ENCODE measurements at regions not wholly inside any gene's neighbourhood (a gene's known extent, or its start where the extent isn't known, plus 50 kb on each side); places are given as distances from the start of the nearest gene placed in this dataset.

DNA sequence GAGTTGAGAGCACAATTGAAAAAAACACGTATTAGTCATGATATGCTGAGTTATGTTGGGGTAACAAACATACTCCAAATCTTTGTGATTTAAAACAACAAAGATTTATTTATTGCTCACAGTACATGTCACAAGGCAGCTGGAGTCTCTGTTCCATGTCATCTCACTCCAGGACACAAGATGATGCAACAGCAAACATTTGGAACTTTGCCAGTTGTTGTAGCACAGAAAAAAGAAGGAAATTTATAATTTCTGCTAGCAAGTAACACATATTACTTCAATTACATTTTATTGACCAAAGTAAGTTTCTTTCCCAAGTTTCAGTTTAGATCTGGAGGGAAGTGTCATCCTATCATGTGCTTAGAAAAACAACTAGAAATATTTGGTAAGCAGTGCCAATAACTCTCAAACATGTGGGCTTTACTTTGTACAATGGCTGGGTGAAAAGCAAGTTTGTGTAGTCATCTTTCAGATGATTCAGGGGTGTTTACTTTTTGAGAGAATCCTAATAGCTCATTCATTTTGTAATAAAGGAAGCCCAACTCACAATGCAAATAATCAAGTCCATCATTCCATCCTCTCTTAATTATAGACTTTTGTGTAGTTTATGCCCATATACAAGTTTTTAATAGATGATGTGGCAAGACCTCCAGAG, 452.3 kb downstream of the ZIC3 start:
- ATAC-seq (no peak), FAIRE-seq (peak; percentile 88)
- 29 to 35% methylated on average over 1 of the region's 1 CpG for WGBS, 2 donors

DNA sequence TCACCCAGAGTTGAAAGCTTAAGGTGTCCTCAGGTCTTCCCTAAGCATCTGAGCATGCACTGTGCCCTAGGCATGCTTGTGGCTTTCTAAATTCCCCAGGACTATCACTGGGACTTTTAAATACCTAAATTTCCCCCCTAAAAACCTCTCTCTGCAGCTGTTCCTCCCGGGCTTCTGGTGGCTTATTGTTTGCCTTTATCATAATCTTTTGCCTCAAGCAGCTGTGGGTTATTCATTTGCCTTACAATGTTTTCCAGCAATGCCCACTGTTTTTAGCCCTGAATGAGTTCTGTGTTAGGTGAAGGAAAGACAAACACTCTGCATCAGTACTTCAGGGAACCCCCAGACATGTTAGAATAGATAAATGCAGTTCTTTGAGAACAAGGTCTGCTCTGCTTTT, 455.0 kb downstream of the ZIC3 start:
- intact Hi-C loops (cut with DNase I), result no loop called here
- 3 to 6% methylated on average over 1 of the region's 1 CpG for WGBS, 2 donors
- no peak overlapping the region for H3K27ac ChIP-seq
- no peaks in the 10 kb centered on the region for H3K36me3 ChIP-seq
- H3K4me3 ChIP-seq, result no peak overlapping the region
- H3K27me3 ChIP-seq, result peaks cover 0 to 20% (median 0%) of the 10 kb centered on the region in 4 donors
- FAIRE-seq (no peak), DNase-seq (no peak), ATAC-seq (no peak)
- H3K9me3 ChIP-seq, result no peaks in the 10 kb centered on the region
- TF ChIP-seq, protein P1, sequence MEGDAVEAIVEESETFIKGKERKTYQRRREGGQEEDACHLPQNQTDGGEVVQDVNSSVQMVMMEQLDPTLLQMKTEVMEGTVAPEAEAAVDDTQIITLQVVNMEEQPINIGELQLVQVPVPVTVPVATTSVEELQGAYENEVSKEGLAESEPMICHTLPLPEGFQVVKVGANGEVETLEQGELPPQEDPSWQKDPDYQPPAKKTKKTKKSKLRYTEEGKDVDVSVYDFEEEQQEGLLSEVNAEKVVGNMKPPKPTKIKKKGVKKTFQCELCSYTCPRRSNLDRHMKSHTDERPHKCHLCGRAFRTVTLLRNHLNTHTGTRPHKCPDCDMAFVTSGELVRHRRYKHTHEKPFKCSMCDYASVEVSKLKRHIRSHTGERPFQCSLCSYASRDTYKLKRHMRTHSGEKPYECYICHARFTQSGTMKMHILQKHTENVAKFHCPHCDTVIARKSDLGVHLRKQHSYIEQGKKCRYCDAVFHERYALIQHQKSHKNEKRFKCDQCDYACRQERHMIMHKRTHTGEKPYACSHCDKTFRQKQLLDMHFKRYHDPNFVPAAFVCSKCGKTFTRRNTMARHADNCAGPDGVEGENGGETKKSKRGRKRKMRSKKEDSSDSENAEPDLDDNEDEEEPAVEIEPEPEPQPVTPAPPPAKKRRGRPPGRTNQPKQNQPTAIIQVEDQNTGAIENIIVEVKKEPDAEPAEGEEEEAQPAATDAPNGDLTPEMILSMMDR (IDR thresholded peaks at IDR 0.05), result no peak
- H3K4me1 ChIP-seq, result no peaks in the 10 kb centered on the region

More for the DNA sequence above, 452.3 kb downstream of the ZIC3 start:
- intact Hi-C loops (cut with DNase I), result no loop called here
- H3K27me3 ChIP-seq, result peaks cover 0 to 15% (median 0%) of the 10 kb centered on the region in 4 donors
- TF ChIP-seq, protein P1 (IDR thresholded peaks at IDR 0.05), result no peak
- H3K4me3 ChIP-seq, result no peak overlapping the region
- H3K36me3 ChIP-seq, result no peaks in the 10 kb centered on the region
- no peak for DNase-seq
- no peaks in the 10 kb centered on the region for H3K4me1 ChIP-seq
- H3K9me3 ChIP-seq, result no peaks in the 10 kb centered on the region
- H3K27ac ChIP-seq, result no peak overlapping the region

DNA sequence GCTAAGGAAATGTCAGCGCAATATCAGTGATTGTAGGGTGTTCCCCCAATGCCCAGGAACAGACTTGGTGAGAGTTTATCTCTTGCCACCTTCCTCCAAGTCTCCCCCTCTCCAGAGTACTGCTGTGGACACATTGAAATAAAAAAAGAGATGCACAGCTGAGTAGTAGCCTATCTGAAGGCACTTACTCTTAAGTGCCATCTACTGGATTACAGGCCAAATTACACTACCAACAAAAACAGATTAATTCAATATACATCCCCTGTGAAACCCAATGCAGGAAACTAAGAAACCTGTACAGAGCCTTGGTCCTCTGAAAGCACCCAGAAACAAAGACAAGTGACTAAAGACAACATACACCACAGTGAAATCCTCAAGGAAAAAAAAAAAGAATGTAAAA, 460.3 kb downstream of the ZIC3 start:
- Histone ChIP-seq H3K4me1 (no peaks in the 10 kb centered on the region), H3K9me3 (no peaks in the 10 kb centered on the region), H3K36me3 (no peaks in the 10 kb centered on the region), H3K27me3 (peaks cover 0 to 24% (median 0%) of the 10 kb centered on the region in 4 donors), H3K4me3 (no peak overlapping the region), H3K27ac (no peak overlapping the region)
- ATAC-seq (peak in 3 of 4 donors; percentile 47 to 62 (median 58)), DNase-seq (no peak), FAIRE-seq (no peak)
- 73 to 81% methylated on average over 1 of the region's 1 CpG for WGBS, 2 donors
- TF ChIP-seq, protein P1 (IDR thresholded peaks at IDR 0.05), result peak; percentile 10 to 40 (median 31)
- intact Hi-C loops (cut with DNase I), result no loop called here

DNA sequence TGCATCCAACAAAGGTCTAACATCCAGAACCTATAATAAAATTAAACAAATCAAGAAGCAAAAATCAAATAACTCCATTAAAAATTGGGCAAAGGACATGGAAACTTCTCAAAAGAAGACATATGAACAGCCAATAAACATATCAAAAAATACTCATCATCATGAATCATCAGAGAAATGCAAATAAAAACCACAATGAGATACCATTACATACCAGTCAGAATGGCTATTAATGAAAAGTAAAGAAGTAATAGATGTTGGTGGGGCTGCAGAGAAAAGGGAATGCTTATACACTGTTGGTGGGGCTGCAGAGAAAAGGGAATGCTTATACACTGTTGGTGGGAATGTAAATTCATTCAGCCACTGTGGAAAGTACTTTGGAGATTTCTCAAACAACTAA, 465.8 kb downstream of the ZIC3 start:
- TF ChIP-seq, protein P1 (IDR thresholded peaks at IDR 0.05), result no peak
- intact Hi-C loops (cut with DNase I), result no loop called here
- ATAC-seq, result no peak
- no peak for DNase-seq
- H3K36me3 ChIP-seq, result no peaks in the 10 kb centered on the region
- H3K4me1 ChIP-seq, result no peaks in the 10 kb centered on the region
- peaks cover 0 to 10% (median 0%) of the 10 kb centered on the region in 4 donors for H3K27me3 ChIP-seq
- H3K27ac ChIP-seq, result no peak overlapping the region
- no peaks in the 10 kb centered on the region for H3K9me3 ChIP-seq
- H3K4me3 ChIP-seq, result no peak overlapping the region
- no peak for FAIRE-seq

DNA sequence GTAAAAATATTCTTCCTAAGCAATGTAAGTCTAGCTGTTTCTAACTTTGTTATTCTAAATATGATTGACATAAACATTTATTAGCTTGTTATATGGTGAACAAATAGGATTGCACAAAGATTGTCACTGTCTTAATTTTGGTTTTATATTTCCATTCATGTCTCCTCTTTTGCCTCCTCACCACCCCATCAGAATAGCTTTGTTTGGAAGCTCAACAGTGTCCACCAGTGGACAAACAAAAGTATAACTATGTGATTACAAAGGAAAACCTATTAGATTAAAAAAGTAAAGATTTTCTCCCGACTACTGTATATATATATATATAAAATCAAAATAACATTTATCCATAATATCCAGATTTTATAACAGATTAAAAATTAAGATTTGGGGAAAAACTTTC, 468.2 kb downstream of the ZIC3 start:
- FAIRE-seq (peak; percentile 54), ATAC-seq (no peak), DNase-seq (no peak)
- Histone ChIP-seq H3K4me3 (no peak overlapping the region), H3K36me3 (no peaks in the 10 kb centered on the region), H3K4me1 (no peaks in the 10 kb centered on the region), H3K27ac (no peak overlapping the region), H3K9me3 (no peaks in the 10 kb centered on the region), H3K27me3 (no peaks in the 10 kb centered on the region)
- TF ChIP-seq, protein P1 (IDR thresholded peaks at IDR 0.05), result no peak
- 15 to 17% methylated on average over 1 of the region's 1 CpG for WGBS, 2 donors
- intact Hi-C loops (cut with DNase I), result no loop called here
